Calu3 (cell line): ENCODE measurements at regions not wholly inside any gene's neighbourhood (a gene's known extent, or its start where the extent isn't known, plus 50 kb on each side); places are given as distances from the start of the nearest gene placed in this dataset.

ENCODE experiments used
- BruUV-seq: library from RNA; stranded (reverse); fragments of 400-500 nt; replicated peaks from 2 replicates; lab custom pipeline; 2021; lab: Mats Ljungman, UMichigan
- CTCF ChIA-PET: fragments of 300-600 bp; sonication (Branson Sonifier 250); formaldehyde crosslinking; loops from one replicate; lab custom pipeline; 2022; ENCODE audit warnings: antibody characterized with exemption; lab: Charles Lee
- DNase-seq: peaks from one replicate; pipeline ENCODE4 v3.0.0; 2022
- H3K27ac Mint-ChIP-seq: one replicate; pipeline ENCODE4 v1.8.0; 2022; ENCODE audit warnings: mixed read lengths; ENCODE audit not compliant: unreplicated experiment
- H3K27me3 Mint-ChIP-seq: one replicate; pipeline ENCODE4 v1.8.0; 2022; ENCODE audit warnings: mixed read lengths; ENCODE audit not compliant: unreplicated experiment
- H3K36me3 Mint-ChIP-seq: one replicate; pipeline ENCODE4 v1.8.0; 2022; ENCODE audit warnings: mild to moderate bottlenecking, moderate library complexity, mixed read lengths; ENCODE audit not compliant: insufficient read depth, unreplicated experiment
- H3K4me1 Mint-ChIP-seq: one replicate; pipeline ENCODE4 v1.8.0; 2022; ENCODE audit warnings: mild to moderate bottlenecking, low read depth, mixed read lengths; ENCODE audit not compliant: unreplicated experiment
- H3K4me3 Mint-ChIP-seq: one replicate; pipeline ENCODE4 v1.8.0; 2022; ENCODE audit warnings: mild to moderate bottlenecking, low read depth, moderate library complexity, mixed read lengths; ENCODE audit not compliant: unreplicated experiment
- H3K9me3 Mint-ChIP-seq: one replicate; pipeline ENCODE4 v1.8.0; 2022; ENCODE audit warnings: low read depth, mixed read lengths; ENCODE audit not compliant: unreplicated experiment
- CTCF ChIP-seq: fragments of 200-600 bp; IDR thresholded peaks from one replicate; pipeline ENCODE4 v1.8.0; 2022; ENCODE audit warnings: antibody characterized with exemption; ENCODE audit not compliant: unreplicated experiment
- intact Hi-C: fragments of 100-400 bp; cut with micrococcal nuclease; formaldehyde crosslinking; loops from one replicate; pipeline ENCODE4 v1.10.0; 2022; ENCODE audit not compliant: unreplicated experiment

- intact Hi-C loops: no loop called here
- H3K4me3 Mint-ChIP-seq: no peak overlapping the region
- no peaks in the 10 kb centered on the region for H3K9me3 Mint-ChIP-seq
- H3K36me3 Mint-ChIP-seq: no peaks in the 10 kb centered on the region
- no peak for TF ChIP-seq CTCF
- no peak overlapping the region for H3K27ac Mint-ChIP-seq
- CTCF ChIA-PET: no interaction called here
- no peaks in the 10 kb centered on the region for H3K4me1 Mint-ChIP-seq
- no peaks in the 10 kb centered on the region for H3K27me3 Mint-ChIP-seq
- DNase-seq: no peak
- BruUV-seq: no TSS peak
Observed at GRCh38 chr2:237271698-237272652, 142.0 kb downstream of the COL6A3 start.
